Neural progenitor cell (in vitro differentiated cells): ENCODE measurements at regions not wholly inside any gene's neighbourhood (a gene's known extent, or its start where the extent isn't known, plus 50 kb on each side); places are given as distances from the start of the nearest gene placed in this dataset.

Experiments used
- DNase-seq: peaks from one replicate; pipeline ENCODE4 v3.0.0-alpha.2; 2016; ENCODE audit warnings: low spot score
- H2AFZ ChIP-seq: fragments of 200-600 bp; sonication (generic); replicated peaks from 2 replicates; pipeline ENCODE4 v1.6.1; 2016; ENCODE audit warnings: antibody characterized with exemption
- H3F3A ChIP-seq: fragments of 200-600 bp; sonication (generic); 2 replicates; pipeline ENCODE4 v1.6.1; 2016; ENCODE audit warnings: antibody characterized with exemption, low read depth
- H3K27ac ChIP-seq: fragments of 200-600 bp; sonication (generic); 2 replicates; pipeline ENCODE4 v1.5.1; 2016; ENCODE audit warnings: mild to moderate bottlenecking
- H3K27me3 ChIP-seq: fragments of 200-600 bp; sonication (generic); 2 replicates; pipeline ENCODE4 v1.6.1; 2016; ENCODE audit warnings: mild to moderate bottlenecking, moderate library complexity
- H3K36me3 ChIP-seq: fragments of 200-600 bp; sonication (generic); 2 replicates; pipeline ENCODE4 v1.5.1; 2016
- H3K4me1 ChIP-seq: fragments of 200-600 bp; sonication (generic); 2 replicates; pipeline ENCODE4 v1.6.1; 2016; ENCODE audit warnings: mixed run types
- H3K4me2 ChIP-seq: fragments of 200-600 bp; sonication (generic); 2 replicates; pipeline ENCODE4 v1.6.1; 2016
- H3K4me3 ChIP-seq: fragments of 200-600 bp; sonication (generic); 2 replicates; pipeline ENCODE4 v1.5.1; 2016
- H3K79me2 ChIP-seq: fragments of 200-600 bp; sonication (generic); 2 replicates; pipeline ENCODE4 v1.6.1; 2016; ENCODE audit warnings: low read depth
- H3K9ac ChIP-seq: fragments of 200-600 bp; sonication (generic); 2 replicates; pipeline ENCODE4 v1.6.1; 2016
- H3K9me3 ChIP-seq: fragments of 200-600 bp; sonication (generic); 2 replicates; pipeline ENCODE4 v1.5.1; 2016; ENCODE audit warnings: low read depth
- H4K20me1 ChIP-seq: fragments of 200-600 bp; sonication (generic); 2 replicates; pipeline ENCODE4 v1.6.1; 2016; ENCODE audit warnings: low read depth
- H3K27ac Mint-ChIP-seq: 3 replicates; pipeline ENCODE4 v1.8.0; 2021; ENCODE audit warnings: mixed read lengths
- H3K27me3 Mint-ChIP-seq: 2 replicates; pipeline ENCODE4 v1.8.0; 2022; ENCODE audit warnings: low read depth, mild to moderate bottlenecking, inconsistent platforms, moderate library complexity, mixed read lengths; ENCODE audit not compliant: insufficient read depth
- H3K36me3 Mint-ChIP-seq: 3 replicates; pipeline ENCODE4 v1.8.0; 2021; ENCODE audit warnings: mixed read lengths
- H3K4me1 Mint-ChIP-seq: 3 replicates; pipeline ENCODE4 v1.8.0; 2021; ENCODE audit warnings: mixed read lengths
- H3K4me3 Mint-ChIP-seq: 3 replicates; pipeline ENCODE4 v1.8.0; 2021; ENCODE audit warnings: mild to moderate bottlenecking, moderate library complexity, mixed read lengths
- H3K9me3 Mint-ChIP-seq: 3 replicates; pipeline ENCODE4 v1.8.0; 2020; ENCODE audit warnings: mixed read lengths
- EZH2 ChIP-seq: fragments of 200-600 bp; sonication (generic); IDR thresholded peaks from 2 replicates; pipeline ENCODE4 v1.6.1; 2017; ENCODE audit warnings: antibody characterized with exemption, mild to moderate bottlenecking, moderate library complexity
- EZH2phosphoT487 ChIP-seq: fragments of 200-600 bp; sonication (generic); IDR thresholded peaks from 2 replicates; pipeline ENCODE4 v1.6.1; 2017; ENCODE audit warnings: antibody characterized with exemption
- TF ChIP-seq, protein P1 (sequence below): fragments of 200-600 bp; sonication (generic); IDR thresholded peaks from 2 replicates; pipeline ENCODE4 v1.5.1; 2017; ENCODE audit warnings: antibody characterized with exemption, mild to moderate bottlenecking

DNA sequence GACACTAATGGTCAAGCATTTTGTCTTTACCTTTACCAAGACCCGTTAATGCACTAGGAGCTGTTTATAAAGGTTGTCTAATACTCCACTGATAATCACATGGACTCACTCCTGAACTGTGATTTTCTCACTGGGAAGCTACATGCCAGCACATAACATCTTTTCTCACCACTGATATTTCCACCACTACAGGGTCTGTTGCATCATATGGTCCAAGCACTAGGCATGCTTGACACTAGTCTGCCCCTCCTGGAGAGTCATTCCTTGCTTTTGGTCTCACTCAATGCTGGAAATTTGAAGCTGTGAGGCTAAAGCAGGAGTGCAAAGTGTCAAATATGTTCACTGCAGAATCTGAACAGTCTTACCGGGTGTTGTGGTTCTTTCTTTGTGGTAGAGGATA, 1576.8 kb downstream of the CDH8 start:
- H3K27ac Mint-ChIP-seq, result no peak overlapping the region
- Histone ChIP-seq H3K4me2 (no peak overlapping the region), H3K27ac (no peak overlapping the region), H3K9ac (no peak overlapping the region), H4K20me1 (no peaks in the 10 kb centered on the region), H3F3A (no peaks in the 10 kb centered on the region), H3K36me3 (no peaks in the 10 kb centered on the region), H3K27me3 (no peaks in the 10 kb centered on the region), H3K79me2 (no peaks in the 10 kb centered on the region), H3K4me1 (no peaks in the 10 kb centered on the region), H3K4me3 (no peak overlapping the region), H2AFZ (no peak overlapping the region), H3K9me3 (no peaks in the 10 kb centered on the region)
- no peaks in the 10 kb centered on the region for H3K36me3 Mint-ChIP-seq
- DNase-seq, result no peak
- no peak overlapping the region for H3K4me3 Mint-ChIP-seq
- TF ChIP-seq EZH2 (no peak), EZH2phosphoT487 (no peak)
- TF ChIP-seq, protein P1, sequence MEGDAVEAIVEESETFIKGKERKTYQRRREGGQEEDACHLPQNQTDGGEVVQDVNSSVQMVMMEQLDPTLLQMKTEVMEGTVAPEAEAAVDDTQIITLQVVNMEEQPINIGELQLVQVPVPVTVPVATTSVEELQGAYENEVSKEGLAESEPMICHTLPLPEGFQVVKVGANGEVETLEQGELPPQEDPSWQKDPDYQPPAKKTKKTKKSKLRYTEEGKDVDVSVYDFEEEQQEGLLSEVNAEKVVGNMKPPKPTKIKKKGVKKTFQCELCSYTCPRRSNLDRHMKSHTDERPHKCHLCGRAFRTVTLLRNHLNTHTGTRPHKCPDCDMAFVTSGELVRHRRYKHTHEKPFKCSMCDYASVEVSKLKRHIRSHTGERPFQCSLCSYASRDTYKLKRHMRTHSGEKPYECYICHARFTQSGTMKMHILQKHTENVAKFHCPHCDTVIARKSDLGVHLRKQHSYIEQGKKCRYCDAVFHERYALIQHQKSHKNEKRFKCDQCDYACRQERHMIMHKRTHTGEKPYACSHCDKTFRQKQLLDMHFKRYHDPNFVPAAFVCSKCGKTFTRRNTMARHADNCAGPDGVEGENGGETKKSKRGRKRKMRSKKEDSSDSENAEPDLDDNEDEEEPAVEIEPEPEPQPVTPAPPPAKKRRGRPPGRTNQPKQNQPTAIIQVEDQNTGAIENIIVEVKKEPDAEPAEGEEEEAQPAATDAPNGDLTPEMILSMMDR, result no peak
- H3K27me3 Mint-ChIP-seq, result no peaks in the 10 kb centered on the region
- H3K4me1 Mint-ChIP-seq, result no peaks in the 10 kb centered on the region
- no peaks in the 10 kb centered on the region for H3K9me3 Mint-ChIP-seq

DNA sequence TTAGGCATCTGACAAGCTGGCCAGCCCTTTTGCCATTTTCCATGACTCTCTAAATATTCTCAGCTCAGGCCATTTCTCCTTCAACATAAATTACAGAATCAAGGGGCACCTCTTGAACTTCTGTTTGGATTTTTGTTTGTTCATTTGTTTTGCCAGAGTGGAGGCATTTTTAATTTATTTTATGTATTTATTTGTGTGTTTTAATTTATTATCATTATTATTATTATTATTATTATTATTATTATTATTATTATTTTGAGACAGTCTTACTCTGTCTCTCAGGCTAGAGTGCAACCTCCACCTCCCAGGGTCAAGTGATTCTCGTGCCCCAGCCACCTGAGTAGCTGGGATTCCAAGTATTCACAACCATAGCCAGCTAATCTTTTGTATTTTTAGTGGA, 1578.0 kb downstream of the CDH8 start:
- Histone ChIP-seq H3K27ac (no peak overlapping the region), H3K9ac (no peak overlapping the region), H3K4me2 (no peak overlapping the region), H3K4me1 (no peaks in the 10 kb centered on the region), H3K4me3 (no peak overlapping the region), H3K27me3 (no peaks in the 10 kb centered on the region), H3K9me3 (no peaks in the 10 kb centered on the region), H2AFZ (no peak overlapping the region), H3F3A (no peaks in the 10 kb centered on the region), H3K36me3 (no peaks in the 10 kb centered on the region), H4K20me1 (no peaks in the 10 kb centered on the region), H3K79me2 (no peaks in the 10 kb centered on the region)
- Mint-ChIP-seq H3K4me1 (no peaks in the 10 kb centered on the region), H3K4me3 (no peak overlapping the region), H3K27ac (no peak overlapping the region), H3K36me3 (no peaks in the 10 kb centered on the region), H3K9me3 (no peaks in the 10 kb centered on the region), H3K27me3 (no peaks in the 10 kb centered on the region)
- TF ChIP-seq EZH2phosphoT487 (no peak), EZH2 (no peak)
- TF ChIP-seq, protein P1, result no peak
- no peak for DNase-seq

DNA sequence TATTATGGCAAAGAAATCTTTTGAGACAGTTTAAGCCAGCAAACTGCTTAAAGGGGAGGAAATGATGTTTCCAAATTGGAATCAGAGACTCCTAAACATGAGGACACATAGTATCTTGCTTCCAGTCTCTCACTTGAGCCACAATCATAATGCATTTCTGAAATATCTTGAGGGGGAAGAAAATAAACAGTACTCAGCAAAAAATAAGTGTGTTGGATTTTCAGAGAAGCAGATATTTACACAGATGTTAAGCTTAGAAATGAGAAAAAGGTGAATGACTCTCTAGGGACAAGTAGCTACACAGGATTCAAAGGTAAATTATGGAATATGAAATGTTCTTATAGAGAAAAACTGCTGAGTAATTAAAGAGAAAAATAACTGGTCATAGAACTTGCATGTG, 1583.6 kb downstream of the CDH8 start:
- TF ChIP-seq EZH2phosphoT487 (no peak), EZH2 (no peak)
- TF ChIP-seq, protein P1, result no peak

DNA sequence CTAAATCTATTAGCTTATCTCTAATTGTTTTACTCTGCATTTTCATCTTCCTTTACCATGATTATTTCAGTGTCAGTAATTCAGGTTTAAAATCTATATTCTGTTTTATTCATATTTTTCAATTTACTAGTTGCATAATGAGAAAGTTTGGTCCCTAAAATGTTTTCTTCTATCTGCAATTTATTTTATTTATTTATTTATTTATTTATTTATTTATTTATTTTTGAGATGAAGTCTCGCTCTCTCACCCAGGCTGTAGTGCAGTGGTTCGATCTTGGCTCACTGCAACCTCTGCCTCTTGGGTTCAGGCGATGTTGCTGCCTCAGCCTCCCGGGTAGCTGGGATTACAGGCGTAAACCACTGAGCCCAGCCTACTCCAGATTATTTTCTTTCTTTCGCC, 1597.3 kb downstream of the CDH8 start:
- Histone ChIP-seq H3F3A (no peaks in the 10 kb centered on the region), H3K4me3 (no peak overlapping the region), H3K27me3 (no peaks in the 10 kb centered on the region), H3K9me3 (no peaks in the 10 kb centered on the region), H3K79me2 (no peaks in the 10 kb centered on the region), H3K4me1 (no peaks in the 10 kb centered on the region), H3K9ac (no peak overlapping the region), H3K4me2 (no peak overlapping the region), H4K20me1 (no peaks in the 10 kb centered on the region), H3K27ac (no peak overlapping the region), H3K36me3 (no peaks in the 10 kb centered on the region), H2AFZ (no peak overlapping the region)
- Mint-ChIP-seq H3K27me3 (no peaks in the 10 kb centered on the region), H3K36me3 (no peaks in the 10 kb centered on the region), H3K9me3 (no peaks in the 10 kb centered on the region), H3K27ac (no peak overlapping the region), H3K4me1 (no peaks in the 10 kb centered on the region), H3K4me3 (no peak overlapping the region)
- TF ChIP-seq EZH2, result no peak
- DNase-seq, result no peak

More for the DNA sequence above, 1583.6 kb downstream of the CDH8 start:
- no peak overlapping the region for H3K9ac ChIP-seq
- no peaks in the 10 kb centered on the region for H3F3A ChIP-seq
- H3K36me3 ChIP-seq, result no peaks in the 10 kb centered on the region
- H3K9me3 ChIP-seq, result no peaks in the 10 kb centered on the region
- Mint-ChIP-seq H3K9me3 (no peaks in the 10 kb centered on the region), H3K4me3 (no peak overlapping the region), H3K27me3 (no peaks in the 10 kb centered on the region), H3K27ac (no peak overlapping the region), H3K4me1 (no peaks in the 10 kb centered on the region), H3K36me3 (no peaks in the 10 kb centered on the region)
- DNase-seq, result no peak
- H3K79me2 ChIP-seq, result no peaks in the 10 kb centered on the region
- H2AFZ ChIP-seq, result no peak overlapping the region
- H3K4me2 ChIP-seq, result no peak overlapping the region
- H3K4me1 ChIP-seq, result peaks cover 6% of the 10 kb centered on the region
- H3K4me3 ChIP-seq, result no peak overlapping the region
- H3K27ac ChIP-seq, result no peak overlapping the region
- H3K27me3 ChIP-seq, result no peaks in the 10 kb centered on the region
- H4K20me1 ChIP-seq, result no peaks in the 10 kb centered on the region
